AG04450 (cell line): ENCODE measurements at regions not wholly inside any gene's neighbourhood (a gene's known extent, or its start where the extent isn't known, plus 50 kb on each side); places are given as distances from the start of the nearest gene placed in this dataset.

Source experiments
- CTCF ChIA-PET: fragments of 300-600, 350-600 bp; formaldehyde crosslinking; extraction: SDS; loops from one replicate; lab custom pipeline; 2022; ENCODE audit warnings: antibody characterized with exemption, inconsistent platforms; lab: Charles Lee
- POLR2A ChIA-PET: fragments of 350-600 bp; formaldehyde crosslinking; extraction: SDS; loops from one replicate; lab custom pipeline; 2021; ENCODE audit warnings: antibody characterized with exemption, inconsistent platforms; lab: Yijun Ruan, JAX
- DNase-seq: peaks from one replicate; pipeline ENCODE4 v3.0.0-alpha.2; 2011; ENCODE audit warnings: low read depth, low spot score
- H3K27ac ChIP-seq: one replicate; pipeline ENCODE4 v1.5.1; 2012; ENCODE audit warnings: low read depth, low read length, control low read depth
- H3K27me3 ChIP-seq: one replicate; pipeline ENCODE4 v1.6.0; 2012; ENCODE audit warnings: low read length; ENCODE audit not compliant: control insufficient read depth, insufficient read depth
- H3K4me3 ChIP-seq: 2 replicates; pipeline ENCODE4 v1.5.1; 2011; ENCODE audit warnings: mild to moderate bottlenecking, low read depth, low read length, control low read depth
- H3K9me3 ChIP-seq: 2 replicates; pipeline ENCODE4 v1.5.1; 2012; ENCODE audit warnings: low read length; ENCODE audit not compliant: control insufficient read depth, insufficient read depth
- TF ChIP-seq, protein P1 (sequence below): IDR thresholded peaks from 2 replicates; pipeline ENCODE4 v1.5.1; 2011; ENCODE audit warnings: low read depth, low read length, control low read depth, inconsistent platforms

DNA sequence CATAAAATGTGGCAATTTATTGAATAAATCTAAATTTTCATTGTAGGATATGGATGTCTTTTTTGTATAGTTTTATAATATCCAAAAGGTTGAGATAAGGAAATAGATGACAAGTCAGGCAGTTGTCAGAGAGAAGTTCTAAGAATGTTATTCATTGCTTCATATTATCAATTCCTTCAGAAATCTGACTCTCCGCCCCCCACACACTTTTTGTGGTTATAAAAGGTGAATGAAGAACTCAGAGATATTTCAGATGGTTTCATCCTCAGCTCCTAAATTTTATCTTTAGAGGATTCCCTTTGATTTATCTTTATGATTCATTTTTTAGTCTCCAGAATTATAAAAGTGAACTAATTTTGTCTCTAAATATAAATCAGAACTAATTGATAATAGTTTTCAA lies 136.1 kb upstream of the NOX3 start:
- no peak for DNase-seq
- TF ChIP-seq, protein P1, sequence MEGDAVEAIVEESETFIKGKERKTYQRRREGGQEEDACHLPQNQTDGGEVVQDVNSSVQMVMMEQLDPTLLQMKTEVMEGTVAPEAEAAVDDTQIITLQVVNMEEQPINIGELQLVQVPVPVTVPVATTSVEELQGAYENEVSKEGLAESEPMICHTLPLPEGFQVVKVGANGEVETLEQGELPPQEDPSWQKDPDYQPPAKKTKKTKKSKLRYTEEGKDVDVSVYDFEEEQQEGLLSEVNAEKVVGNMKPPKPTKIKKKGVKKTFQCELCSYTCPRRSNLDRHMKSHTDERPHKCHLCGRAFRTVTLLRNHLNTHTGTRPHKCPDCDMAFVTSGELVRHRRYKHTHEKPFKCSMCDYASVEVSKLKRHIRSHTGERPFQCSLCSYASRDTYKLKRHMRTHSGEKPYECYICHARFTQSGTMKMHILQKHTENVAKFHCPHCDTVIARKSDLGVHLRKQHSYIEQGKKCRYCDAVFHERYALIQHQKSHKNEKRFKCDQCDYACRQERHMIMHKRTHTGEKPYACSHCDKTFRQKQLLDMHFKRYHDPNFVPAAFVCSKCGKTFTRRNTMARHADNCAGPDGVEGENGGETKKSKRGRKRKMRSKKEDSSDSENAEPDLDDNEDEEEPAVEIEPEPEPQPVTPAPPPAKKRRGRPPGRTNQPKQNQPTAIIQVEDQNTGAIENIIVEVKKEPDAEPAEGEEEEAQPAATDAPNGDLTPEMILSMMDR: no peak
- ChIA-PET CTCF (no interaction called here), POLR2A (no interaction called here)
- H3K4me3 ChIP-seq: no peak overlapping the region
- no peaks in the 10 kb centered on the region for H3K9me3 ChIP-seq
- no peak overlapping the region for H3K27ac ChIP-seq
- H3K27me3 ChIP-seq: no peaks in the 10 kb centered on the region

DNA sequence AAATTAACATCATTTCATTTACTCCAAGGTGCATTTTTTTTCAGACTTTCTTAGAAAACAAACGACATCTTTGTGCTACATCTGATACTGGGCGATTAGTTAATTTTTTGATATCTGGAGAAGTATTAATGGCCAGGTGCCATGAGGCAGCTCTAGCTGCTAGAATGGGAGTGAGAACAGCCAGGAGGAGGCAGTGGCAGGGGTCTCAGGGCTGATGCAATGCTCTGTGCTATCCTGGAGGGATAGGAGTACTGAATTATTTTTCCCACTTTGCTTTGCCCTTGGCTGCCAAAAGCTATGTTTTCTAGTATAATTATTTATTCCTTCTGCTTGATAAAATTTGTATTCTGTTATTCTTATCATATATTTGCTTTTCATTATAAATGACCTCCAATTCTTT lies 133.6 kb upstream of the NOX3 start:
- CTCF ChIA-PET: no interaction called here
- Histone ChIP-seq H3K27me3 (no peaks in the 10 kb centered on the region), H3K9me3 (no peaks in the 10 kb centered on the region), H3K27ac (no peak overlapping the region), H3K4me3 (no peak overlapping the region)
- DNase-seq: no peak
- POLR2A ChIA-PET: no interaction called here
- TF ChIP-seq, protein P1: no peak

DNA sequence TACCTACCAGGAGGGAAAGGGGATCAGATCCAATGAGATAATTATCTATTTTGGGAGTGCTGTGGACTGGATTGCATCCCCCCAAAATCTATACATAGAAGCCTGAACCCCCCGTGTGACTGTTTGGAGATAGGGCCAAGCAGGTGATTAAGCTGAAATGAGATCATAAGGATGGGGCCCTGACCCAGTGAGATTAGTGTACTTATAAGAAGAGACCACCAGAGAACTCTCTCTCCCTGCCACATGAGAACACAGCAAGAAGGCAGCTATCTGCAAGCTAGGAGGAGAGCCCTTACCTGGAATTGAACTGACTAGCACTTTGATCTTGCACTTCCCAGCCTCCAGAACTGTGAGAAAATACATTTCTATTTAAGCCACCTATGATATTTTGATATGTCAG lies 132.2 kb upstream of the NOX3 start:
- ChIA-PET CTCF (no interaction called here), POLR2A (no interaction called here)
- no peak for DNase-seq
- no peaks in the 10 kb centered on the region for H3K9me3 ChIP-seq
- H3K4me3 ChIP-seq: no peak overlapping the region
- TF ChIP-seq, protein P1: no peak
- H3K27ac ChIP-seq: no peak overlapping the region
- H3K27me3 ChIP-seq: no peaks in the 10 kb centered on the region

DNA sequence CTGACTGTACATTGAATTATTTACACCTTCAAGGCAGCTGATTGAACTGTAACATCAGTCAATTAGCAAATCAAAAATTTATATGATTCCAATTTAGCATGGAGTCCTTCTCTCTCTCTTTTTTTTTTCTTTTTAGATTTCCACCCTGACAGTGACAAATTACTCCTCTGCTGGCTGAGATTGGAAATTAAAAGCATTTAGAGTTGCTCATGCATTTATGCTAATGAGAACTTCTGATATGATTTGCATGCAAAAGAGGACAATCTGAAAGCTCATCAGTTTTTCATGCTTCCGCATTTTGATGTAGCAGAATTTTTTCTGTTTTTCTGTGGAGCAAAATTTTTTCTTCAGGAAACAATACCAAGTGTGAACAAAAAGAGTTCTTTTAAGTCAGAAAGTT lies 130.5 kb upstream of the NOX3 start:
- Histone ChIP-seq H3K4me3 (no peak overlapping the region), H3K27ac (no peak overlapping the region), H3K9me3 (no peaks in the 10 kb centered on the region), H3K27me3 (no peaks in the 10 kb centered on the region)
- no peak for DNase-seq
- ChIA-PET CTCF (no interaction called here), POLR2A (no interaction called here)
- TF ChIP-seq, protein P1: no peak

DNA sequence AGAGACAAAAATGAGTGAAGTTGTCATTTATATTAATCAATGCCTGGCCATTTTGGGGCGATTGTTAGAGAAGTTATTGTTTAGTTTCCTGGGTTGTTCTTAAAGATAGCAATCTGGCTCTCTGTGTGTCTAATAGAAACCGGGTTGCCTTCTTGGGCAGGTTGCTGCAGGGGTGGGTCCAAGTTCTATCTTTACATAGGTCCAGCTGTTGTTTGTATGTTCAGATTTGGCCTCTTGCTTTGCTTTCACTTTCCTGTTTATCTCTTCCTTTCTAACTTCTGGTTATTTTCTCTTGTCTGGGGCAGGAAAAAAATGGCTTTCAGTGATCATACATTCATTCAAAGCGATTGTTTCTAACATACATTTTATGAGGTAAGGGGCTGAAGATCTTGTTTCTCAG lies 128.4 kb upstream of the NOX3 start:
- TF ChIP-seq, protein P1: no peak
- H3K27ac ChIP-seq: no peak overlapping the region
- ChIA-PET CTCF (no interaction called here), POLR2A (no interaction called here)
- H3K4me3 ChIP-seq: no peak overlapping the region
- H3K27me3 ChIP-seq: no peaks in the 10 kb centered on the region
- no peaks in the 10 kb centered on the region for H3K9me3 ChIP-seq
- no peak for DNase-seq
